BE2C (cell line): ENCODE measurements at regions not wholly inside any gene's neighbourhood (a gene's known extent, or its start where the extent isn't known, plus 50 kb on each side); places are given as distances from the start of the nearest gene placed in this dataset.

Experiments
- DNase-seq: peaks from one replicate; pipeline ENCODE4 v3.0.0-alpha.2; 2020
- H3K27me3 ChIP-seq: fragments of 250-450 bp; sonication (Bioruptor Pico); 2 replicates; pipeline ENCODE4 v1.5.1; 2020; ENCODE audit warnings: mild to moderate bottlenecking
- H3K36me3 ChIP-seq: fragments of 250-450 bp; sonication (Bioruptor Pico); 2 replicates; pipeline ENCODE4 v1.5.1; 2020; ENCODE audit warnings: mild to moderate bottlenecking
- H3K4me1 ChIP-seq: fragments of 250-450 bp; sonication (Bioruptor Pico); 2 replicates; pipeline ENCODE4 v1.5.1; 2020
- H3K4me3 ChIP-seq: 2 replicates; pipeline ENCODE4 v1.5.1; 2011; ENCODE audit warnings: low read depth, low read length
- H3K9me3 ChIP-seq: fragments of 250-450 bp; sonication (Bioruptor Pico); 2 replicates; pipeline ENCODE4 v1.5.1; 2020
- TF ChIP-seq, protein P1 (sequence below): IDR thresholded peaks from 2 replicates; pipeline ENCODE4 v1.5.1; 2012; ENCODE audit warnings: mild to moderate bottlenecking, low read depth, low read length

DNA sequence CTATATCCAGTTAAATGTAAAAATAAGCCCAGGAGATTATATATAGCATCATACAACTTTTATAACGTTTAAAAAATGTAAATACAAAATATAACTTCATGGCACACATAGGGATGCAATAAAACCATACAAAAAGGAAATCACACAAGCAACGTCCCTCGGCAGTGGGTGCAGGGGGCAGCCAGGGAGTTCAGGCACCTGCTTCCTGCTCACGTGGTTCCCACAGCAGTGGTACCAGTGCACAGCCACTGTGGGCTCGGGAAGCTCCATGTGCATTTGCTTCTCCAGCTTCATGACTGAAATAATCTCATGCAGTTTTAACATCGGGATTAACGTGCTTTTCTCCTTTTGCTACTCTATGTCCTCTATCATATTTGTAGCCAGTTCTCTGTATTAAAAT is 255.5 kb upstream of the CXCL12 start:
- DNase-seq, result no peak
- Histone ChIP-seq H3K4me3 (no peak overlapping the region), H3K9me3 (no peaks in the 10 kb centered on the region), H3K36me3 (no peaks in the 10 kb centered on the region), H3K4me1 (no peaks in the 10 kb centered on the region), H3K27me3 (no peaks in the 10 kb centered on the region)
- TF ChIP-seq, protein P1, sequence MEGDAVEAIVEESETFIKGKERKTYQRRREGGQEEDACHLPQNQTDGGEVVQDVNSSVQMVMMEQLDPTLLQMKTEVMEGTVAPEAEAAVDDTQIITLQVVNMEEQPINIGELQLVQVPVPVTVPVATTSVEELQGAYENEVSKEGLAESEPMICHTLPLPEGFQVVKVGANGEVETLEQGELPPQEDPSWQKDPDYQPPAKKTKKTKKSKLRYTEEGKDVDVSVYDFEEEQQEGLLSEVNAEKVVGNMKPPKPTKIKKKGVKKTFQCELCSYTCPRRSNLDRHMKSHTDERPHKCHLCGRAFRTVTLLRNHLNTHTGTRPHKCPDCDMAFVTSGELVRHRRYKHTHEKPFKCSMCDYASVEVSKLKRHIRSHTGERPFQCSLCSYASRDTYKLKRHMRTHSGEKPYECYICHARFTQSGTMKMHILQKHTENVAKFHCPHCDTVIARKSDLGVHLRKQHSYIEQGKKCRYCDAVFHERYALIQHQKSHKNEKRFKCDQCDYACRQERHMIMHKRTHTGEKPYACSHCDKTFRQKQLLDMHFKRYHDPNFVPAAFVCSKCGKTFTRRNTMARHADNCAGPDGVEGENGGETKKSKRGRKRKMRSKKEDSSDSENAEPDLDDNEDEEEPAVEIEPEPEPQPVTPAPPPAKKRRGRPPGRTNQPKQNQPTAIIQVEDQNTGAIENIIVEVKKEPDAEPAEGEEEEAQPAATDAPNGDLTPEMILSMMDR, result no peak

DNA sequence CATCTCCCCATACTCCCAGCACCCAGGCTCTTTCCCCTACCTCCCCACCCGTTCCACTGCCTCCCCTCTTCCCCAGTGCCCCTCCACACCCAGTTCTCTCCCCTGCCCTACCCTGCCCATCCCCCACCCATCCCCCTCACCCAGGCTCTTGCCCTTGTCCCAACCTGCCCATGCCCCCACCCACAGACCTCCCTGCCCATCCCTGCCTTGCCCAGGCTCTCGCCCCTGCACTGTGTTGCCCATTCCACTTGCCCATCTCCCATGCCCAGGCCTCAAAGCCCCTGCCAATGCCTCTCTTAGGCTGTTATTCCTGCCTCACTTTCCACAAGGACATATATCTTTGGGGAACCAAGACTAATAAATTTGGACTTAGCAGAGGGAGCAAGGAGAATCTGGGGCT is 262.6 kb upstream of the CXCL12 start:
- H3K27me3 ChIP-seq, result no peaks in the 10 kb centered on the region
- H3K36me3 ChIP-seq, result no peaks in the 10 kb centered on the region
- DNase-seq, result no peak
- no peaks in the 10 kb centered on the region for H3K4me1 ChIP-seq
- H3K4me3 ChIP-seq, result no peak overlapping the region
- TF ChIP-seq, protein P1, result no peak
- no peaks in the 10 kb centered on the region for H3K9me3 ChIP-seq

- H3K9me3 ChIP-seq, result no peaks in the 10 kb centered on the region
- DNase-seq, result no peak
- TF ChIP-seq, protein P1, result no peak
- H3K4me3 ChIP-seq, result no peak overlapping the region
- H3K4me1 ChIP-seq, result no peaks in the 10 kb centered on the region
- no peaks in the 10 kb centered on the region for H3K36me3 ChIP-seq
- no peaks in the 10 kb centered on the region for H3K27me3 ChIP-seq
These were observed 263.1 kb upstream of the CXCL12 start for GRCh38 chr10:44647877-44648542.

- Histone ChIP-seq H3K4me3 (no peak overlapping the region), H3K9me3 (no peaks in the 10 kb centered on the region), H3K4me1 (no peaks in the 10 kb centered on the region), H3K36me3 (no peaks in the 10 kb centered on the region), H3K27me3 (no peaks in the 10 kb centered on the region)
- DNase-seq, result no peak
- TF ChIP-seq, protein P1, result no peak
These were observed 260.2 kb upstream of the TMEM72 start for GRCh38 chr10:44650691-44651661.

DNA sequence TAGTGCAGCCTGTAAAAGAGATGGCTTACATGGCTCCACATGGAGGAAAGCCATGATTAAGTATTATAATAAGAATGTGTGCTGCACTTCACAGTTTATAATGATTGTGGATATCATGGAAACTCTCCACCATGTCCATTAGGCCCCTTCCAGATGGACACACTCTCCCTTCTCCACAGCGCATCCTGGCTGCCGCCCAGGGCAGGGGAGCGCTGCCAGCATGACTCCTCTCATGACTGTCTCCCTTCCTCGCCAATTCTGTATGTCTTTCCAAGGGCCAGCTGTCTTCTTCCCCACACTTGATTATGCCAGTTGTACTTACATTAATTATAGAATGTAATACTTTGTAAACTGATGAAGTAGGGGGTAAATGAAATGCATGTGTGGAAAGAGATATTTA is 259.3 kb upstream of the TMEM72 start:
- Histone ChIP-seq H3K36me3 (no peaks in the 10 kb centered on the region), H3K4me1 (no peaks in the 10 kb centered on the region), H3K4me3 (no peak overlapping the region), H3K27me3 (no peaks in the 10 kb centered on the region), H3K9me3 (no peaks in the 10 kb centered on the region)
- DNase-seq, result no peak
- TF ChIP-seq, protein P1, result no peak

GRCh38 chr10:44659320-44659719 is 251.8 kb upstream of the TMEM72 start:
- Histone ChIP-seq H3K36me3 (no peaks in the 10 kb centered on the region), H3K27me3 (no peaks in the 10 kb centered on the region), H3K9me3 (no peaks in the 10 kb centered on the region), H3K4me3 (no peak overlapping the region), H3K4me1 (no peaks in the 10 kb centered on the region)
- TF ChIP-seq, protein P1, result no peak
- DNase-seq, result no peak
